Mammary epithelial cell (primary cell): ENCODE measurements at regions not wholly inside any gene's neighbourhood (a gene's known extent, or its start where the extent isn't known, plus 50 kb on each side); places are given as distances from the start of the nearest gene placed in this dataset.
"Not testable (repeated sequence)": the region's sequence is repeated elsewhere in the genome, so short reads cannot be mapped to it uniquely, and the experiment has no call there.

Source experiments
- EZH2 ChIP-seq: IDR thresholded peaks from 2 replicates; pipeline ENCODE4 v1.6.1; 2012; ENCODE audit warnings: low read length, inconsistent platforms, borderline replicate concordance
- TF ChIP-seq, protein P1 (sequence below), 2 donors: IDR thresholded peaks in 1 of 2; conservative IDR thresholded peaks in 1 of 2; 2 replicates each; pipeline ENCODE4 v1.5.1; 2011 to 2012; ENCODE audit warnings: inconsistent platforms in 2 of 2, low read length in 2 of 2, mild to moderate bottlenecking in 2 of 2, control low read depth in 1 of 2, low read depth in 1 of 2; ENCODE audit not compliant: insufficient read depth in 1 of 2; ENCODE audit errors: extremely low read depth in 1 of 2

DNA sequence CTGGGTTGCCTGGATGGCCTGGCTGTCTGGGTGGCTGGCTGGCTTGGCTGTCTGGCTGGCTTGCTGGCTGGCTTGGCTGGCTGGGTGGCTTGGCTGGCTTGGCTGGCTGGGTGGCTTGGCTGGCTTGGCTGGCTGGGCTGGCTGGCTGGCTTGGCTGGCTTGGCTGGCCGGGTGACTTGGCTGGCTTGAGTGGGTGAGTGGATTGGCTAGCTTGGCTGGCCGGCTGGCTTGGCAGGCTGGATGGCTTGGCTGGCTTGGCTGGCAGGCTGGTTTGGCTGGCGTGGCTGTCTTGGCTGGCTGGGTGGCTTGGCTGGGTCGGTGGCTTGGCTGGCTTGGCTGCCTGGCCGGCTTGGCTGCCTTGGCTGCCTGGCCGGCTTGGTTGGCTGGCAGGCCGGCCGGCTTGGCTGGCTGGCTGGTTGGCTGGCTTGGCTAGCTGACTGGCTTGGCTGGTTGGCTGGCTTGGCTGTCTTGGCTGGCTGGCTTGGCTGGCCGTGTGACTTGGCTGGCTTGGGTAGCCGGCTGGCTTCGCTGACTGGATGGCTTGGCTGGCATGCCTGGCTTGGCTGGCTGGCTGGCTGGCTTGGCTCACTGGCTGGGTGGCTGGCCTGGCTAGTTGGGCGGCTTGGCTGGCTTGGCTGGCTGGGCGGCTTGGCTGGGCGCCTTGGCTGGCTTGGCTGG is 132.4 kb upstream of the FAM72C start:
- TF ChIP-seq EZH2 = not testable (repeated sequence)
- TF ChIP-seq, protein P1, sequence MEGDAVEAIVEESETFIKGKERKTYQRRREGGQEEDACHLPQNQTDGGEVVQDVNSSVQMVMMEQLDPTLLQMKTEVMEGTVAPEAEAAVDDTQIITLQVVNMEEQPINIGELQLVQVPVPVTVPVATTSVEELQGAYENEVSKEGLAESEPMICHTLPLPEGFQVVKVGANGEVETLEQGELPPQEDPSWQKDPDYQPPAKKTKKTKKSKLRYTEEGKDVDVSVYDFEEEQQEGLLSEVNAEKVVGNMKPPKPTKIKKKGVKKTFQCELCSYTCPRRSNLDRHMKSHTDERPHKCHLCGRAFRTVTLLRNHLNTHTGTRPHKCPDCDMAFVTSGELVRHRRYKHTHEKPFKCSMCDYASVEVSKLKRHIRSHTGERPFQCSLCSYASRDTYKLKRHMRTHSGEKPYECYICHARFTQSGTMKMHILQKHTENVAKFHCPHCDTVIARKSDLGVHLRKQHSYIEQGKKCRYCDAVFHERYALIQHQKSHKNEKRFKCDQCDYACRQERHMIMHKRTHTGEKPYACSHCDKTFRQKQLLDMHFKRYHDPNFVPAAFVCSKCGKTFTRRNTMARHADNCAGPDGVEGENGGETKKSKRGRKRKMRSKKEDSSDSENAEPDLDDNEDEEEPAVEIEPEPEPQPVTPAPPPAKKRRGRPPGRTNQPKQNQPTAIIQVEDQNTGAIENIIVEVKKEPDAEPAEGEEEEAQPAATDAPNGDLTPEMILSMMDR (conservative IDR thresholded peaks at IDR 0.05 in 1 of 2, IDR thresholded peaks at IDR 0.05 in 1 of 2; ENCODE audit: extremely low read depth in 1 of 2, insufficient read depth in 1 of 2, low read depth in 1 of 2, low read length in 2 of 2) = not testable (repeated sequence)
